H1 (cell line): ENCODE measurements at regions not wholly inside any gene's neighbourhood (a gene's known extent, or its start where the extent isn't known, plus 50 kb on each side); places are given as distances from the start of the nearest gene placed in this dataset.

Experiments used
- CHD7 ChIP-seq: fragments of 300-600 bp; sonication (generic); IDR thresholded peaks from 2 replicates; pipeline ENCODE4 v1.7.1; 2012; ENCODE audit warnings: low read length, moderate library complexity, mild to moderate bottlenecking, inconsistent platforms; ENCODE audit not compliant: insufficient replicate concordance
- RXRA ChIP-seq: IDR thresholded peaks from 2 replicates; pipeline ENCODE4 v1.6.1; 2011; ENCODE audit warnings: low read depth, mild to moderate bottlenecking, low read length, moderate library complexity; ENCODE audit not compliant: insufficient read depth

- TF ChIP-seq CHD7 (no peak), RXRA (no peak)
Observed at GRCh38 chr1:103372866-103373265, 152.6 kb upstream of the RNPC3 start (continued).
